ENCODE measurements at regions not wholly inside any gene's neighbourhood (a gene's known extent, or its start where the extent isn't known, plus 50 kb on each side); places are given as distances from the start of the nearest gene placed in this dataset.
A peak's percentile ranks its signal among the peaks of the same experiment; 100 is the strongest.

DNA sequence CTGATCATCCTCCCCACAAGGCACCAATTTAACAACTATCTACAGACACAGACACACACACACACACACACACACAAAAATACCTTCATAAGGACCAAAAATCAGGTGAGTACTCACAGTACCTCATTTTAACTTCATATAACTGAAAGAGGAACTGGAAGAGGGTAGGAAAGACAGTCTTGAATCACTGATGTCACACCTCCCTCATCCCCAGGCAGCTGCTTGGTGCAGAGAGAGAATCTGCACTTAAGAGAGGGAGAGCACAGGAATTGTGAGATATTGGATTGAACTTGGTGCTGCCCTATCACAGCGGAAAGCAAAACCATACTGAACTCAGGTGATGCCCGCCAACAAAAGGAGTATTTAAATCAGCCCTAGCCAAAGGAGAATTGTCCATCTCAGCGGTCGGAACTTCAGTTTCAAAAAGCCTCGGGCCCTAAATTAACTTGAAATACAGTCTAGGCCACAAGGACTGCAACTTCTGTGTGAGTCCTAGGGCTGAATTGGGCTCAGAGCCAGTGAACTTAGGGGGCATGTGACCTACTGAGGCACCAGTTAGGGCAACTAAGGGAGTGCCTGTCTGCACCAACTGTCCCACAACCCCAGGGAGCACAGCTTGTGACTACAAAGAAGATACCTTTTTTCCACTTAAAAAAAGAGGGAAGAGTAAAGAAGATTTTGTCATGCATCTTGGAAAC, 211.1 kb downstream of the LRATD1 start:
- Histone ChIP-seq H3K4me3 (replicated peaks; ENCODE audit: insufficient read depth, low read length) (no peak overlapping the region), H3K27ac (replicated peaks) (no peak overlapping the region), H3K27me3 (ENCODE audit: insufficient read depth, poor library complexity, severe bottlenecking) (no peaks in the 10 kb centered on the region)
- DNase-seq (ENCODE audit: low read depth in 1 of 2, low spot score in 1 of 2): no peak
- TF ChIP-seq, protein P1, sequence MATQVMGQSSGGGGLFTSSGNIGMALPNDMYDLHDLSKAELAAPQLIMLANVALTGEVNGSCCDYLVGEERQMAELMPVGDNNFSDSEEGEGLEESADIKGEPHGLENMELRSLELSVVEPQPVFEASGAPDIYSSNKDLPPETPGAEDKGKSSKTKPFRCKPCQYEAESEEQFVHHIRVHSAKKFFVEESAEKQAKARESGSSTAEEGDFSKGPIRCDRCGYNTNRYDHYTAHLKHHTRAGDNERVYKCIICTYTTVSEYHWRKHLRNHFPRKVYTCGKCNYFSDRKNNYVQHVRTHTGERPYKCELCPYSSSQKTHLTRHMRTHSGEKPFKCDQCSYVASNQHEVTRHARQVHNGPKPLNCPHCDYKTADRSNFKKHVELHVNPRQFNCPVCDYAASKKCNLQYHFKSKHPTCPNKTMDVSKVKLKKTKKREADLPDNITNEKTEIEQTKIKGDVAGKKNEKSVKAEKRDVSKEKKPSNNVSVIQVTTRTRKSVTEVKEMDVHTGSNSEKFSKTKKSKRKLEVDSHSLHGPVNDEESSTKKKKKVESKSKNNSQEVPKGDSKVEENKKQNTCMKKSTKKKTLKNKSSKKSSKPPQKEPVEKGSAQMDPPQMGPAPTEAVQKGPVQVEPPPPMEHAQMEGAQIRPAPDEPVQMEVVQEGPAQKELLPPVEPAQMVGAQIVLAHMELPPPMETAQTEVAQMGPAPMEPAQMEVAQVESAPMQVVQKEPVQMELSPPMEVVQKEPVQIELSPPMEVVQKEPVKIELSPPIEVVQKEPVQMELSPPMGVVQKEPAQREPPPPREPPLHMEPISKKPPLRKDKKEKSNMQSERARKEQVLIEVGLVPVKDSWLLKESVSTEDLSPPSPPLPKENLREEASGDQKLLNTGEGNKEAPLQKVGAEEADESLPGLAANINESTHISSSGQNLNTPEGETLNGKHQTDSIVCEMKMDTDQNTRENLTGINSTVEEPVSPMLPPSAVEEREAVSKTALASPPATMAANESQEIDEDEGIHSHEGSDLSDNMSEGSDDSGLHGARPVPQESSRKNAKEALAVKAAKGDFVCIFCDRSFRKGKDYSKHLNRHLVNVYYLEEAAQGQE (IDR thresholded peaks at IDR 0.05; ENCODE audit: insufficient replicate concordance, low read depth): no peak
- TF ChIP-seq SPI1 (IDR thresholded peaks at IDR 0.05; ENCODE audit: borderline replicate concordance, low read depth): peak; percentile 38; the same call in 1 of the 2 replicates
- TF ChIP-seq POLR2AphosphoS5 (IDR thresholded peaks at IDR 0.05; ENCODE audit: low read depth): no peak
- TF ChIP-seq, protein P2, sequence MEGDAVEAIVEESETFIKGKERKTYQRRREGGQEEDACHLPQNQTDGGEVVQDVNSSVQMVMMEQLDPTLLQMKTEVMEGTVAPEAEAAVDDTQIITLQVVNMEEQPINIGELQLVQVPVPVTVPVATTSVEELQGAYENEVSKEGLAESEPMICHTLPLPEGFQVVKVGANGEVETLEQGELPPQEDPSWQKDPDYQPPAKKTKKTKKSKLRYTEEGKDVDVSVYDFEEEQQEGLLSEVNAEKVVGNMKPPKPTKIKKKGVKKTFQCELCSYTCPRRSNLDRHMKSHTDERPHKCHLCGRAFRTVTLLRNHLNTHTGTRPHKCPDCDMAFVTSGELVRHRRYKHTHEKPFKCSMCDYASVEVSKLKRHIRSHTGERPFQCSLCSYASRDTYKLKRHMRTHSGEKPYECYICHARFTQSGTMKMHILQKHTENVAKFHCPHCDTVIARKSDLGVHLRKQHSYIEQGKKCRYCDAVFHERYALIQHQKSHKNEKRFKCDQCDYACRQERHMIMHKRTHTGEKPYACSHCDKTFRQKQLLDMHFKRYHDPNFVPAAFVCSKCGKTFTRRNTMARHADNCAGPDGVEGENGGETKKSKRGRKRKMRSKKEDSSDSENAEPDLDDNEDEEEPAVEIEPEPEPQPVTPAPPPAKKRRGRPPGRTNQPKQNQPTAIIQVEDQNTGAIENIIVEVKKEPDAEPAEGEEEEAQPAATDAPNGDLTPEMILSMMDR (IDR thresholded peaks at IDR 0.05; ENCODE audit: insufficient read depth, low read length): no peak
- TF ChIP-seq GABPA (IDR thresholded peaks at IDR 0.05; ENCODE audit: low read depth): no peak

DNA sequence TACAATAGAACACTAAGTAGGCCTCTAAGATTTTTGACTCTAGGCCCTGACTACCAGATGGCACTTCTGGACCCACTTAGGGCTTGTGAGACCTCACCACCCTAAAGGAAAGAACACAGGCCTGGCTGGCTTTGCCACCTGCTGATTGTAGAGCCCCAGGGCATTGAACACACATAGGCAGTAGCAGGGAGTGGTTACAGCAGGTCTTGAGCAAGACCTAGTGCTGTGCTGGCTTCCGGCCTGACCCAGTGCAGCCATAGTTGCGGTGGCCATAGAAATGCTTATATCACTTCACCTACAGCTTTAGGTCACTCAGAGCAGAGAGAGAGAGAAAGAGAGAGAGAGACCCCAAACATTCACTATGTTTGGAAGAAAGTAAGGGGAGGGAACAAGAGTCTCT, 223.2 kb downstream of the LRATD1 start:
- no peak overlapping the region for H3K4me3 ChIP-seq (replicated peaks; ENCODE audit: insufficient read depth, low read length)
- no peak for DNase-seq (ENCODE audit: low read depth in 1 of 2, low spot score in 1 of 2)
- no peaks in the 10 kb centered on the region for H3K27me3 ChIP-seq (ENCODE audit: insufficient read depth, poor library complexity, severe bottlenecking)
- no peak overlapping the region for H3K27ac ChIP-seq (replicated peaks)
- TF ChIP-seq SPI1 (IDR thresholded peaks at IDR 0.05; ENCODE audit: borderline replicate concordance, low read depth): no peak

DNA sequence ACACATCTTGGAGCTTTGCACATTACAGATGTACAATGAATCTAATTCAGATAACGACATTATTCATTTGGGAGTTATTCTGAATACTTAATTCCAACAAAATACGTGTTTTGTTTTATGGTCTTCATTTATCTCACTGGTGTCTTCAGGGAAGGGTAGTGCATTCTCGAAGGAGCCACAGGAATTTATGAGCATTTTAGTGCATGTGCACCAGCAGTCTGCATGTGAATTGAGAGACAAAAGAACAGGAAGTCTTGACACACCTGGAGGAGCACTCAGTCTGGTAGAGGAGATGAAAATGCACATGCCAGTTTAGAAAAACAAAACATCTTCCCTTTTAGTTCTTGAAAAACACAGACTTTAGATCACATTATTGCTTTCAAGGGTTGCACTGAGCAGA, 228.7 kb downstream of the LRATD1 start:
- H3K27ac ChIP-seq (replicated peaks): no peak overlapping the region
- H3K27me3 ChIP-seq (ENCODE audit: insufficient read depth, poor library complexity, severe bottlenecking): no peaks in the 10 kb centered on the region
- no peak overlapping the region for H3K4me3 ChIP-seq (replicated peaks; ENCODE audit: insufficient read depth, low read length)
- TF ChIP-seq, protein P1 (IDR thresholded peaks at IDR 0.05; ENCODE audit: insufficient replicate concordance, low read depth): no peak
- no peak for DNase-seq (ENCODE audit: low read depth in 1 of 2, low spot score in 1 of 2)

DNA sequence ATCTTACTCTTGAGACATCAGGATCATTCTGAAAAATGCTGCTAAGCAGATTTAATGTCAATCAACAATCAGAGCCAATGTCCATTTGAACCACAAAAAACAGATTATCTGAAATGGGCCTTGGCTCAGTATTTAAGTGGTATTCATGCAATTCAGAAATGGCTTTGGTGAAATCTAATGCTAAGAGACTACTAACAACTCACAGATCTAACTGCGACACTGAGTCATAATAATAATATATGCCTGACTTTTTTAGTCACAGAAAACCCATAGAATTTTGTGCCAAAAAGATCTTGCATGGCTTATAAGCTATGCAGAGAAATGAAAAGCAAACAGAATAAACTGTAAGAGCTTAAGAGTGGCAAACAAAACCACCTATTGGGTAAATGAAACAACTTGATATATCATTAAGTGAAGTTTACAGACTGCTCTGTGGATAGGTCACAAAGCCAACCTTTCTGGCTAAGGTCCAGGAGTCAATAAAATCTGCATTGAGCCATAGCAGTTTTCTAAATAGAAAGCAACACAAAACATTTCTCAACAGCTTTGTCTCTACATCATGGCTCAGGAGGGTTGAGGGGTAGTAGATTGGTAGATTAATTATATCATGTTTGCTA, 234.3 kb downstream of the LRATD1 start:
- H3K27me3 ChIP-seq (ENCODE audit: insufficient read depth, poor library complexity, severe bottlenecking): no peaks in the 10 kb centered on the region
- no peak for DNase-seq (ENCODE audit: low read depth in 1 of 2, low spot score in 1 of 2)
- TF ChIP-seq, protein P1 (IDR thresholded peaks at IDR 0.05; ENCODE audit: insufficient replicate concordance, low read depth): no peak
- TF ChIP-seq SPI1 (IDR thresholded peaks at IDR 0.05; ENCODE audit: borderline replicate concordance, low read depth) (no peak), POLR2AphosphoS5 (IDR thresholded peaks at IDR 0.05; ENCODE audit: low read depth) (no peak), GABPA (IDR thresholded peaks at IDR 0.05; ENCODE audit: low read depth) (no peak)
- TF ChIP-seq, protein P2 (IDR thresholded peaks at IDR 0.05; ENCODE audit: insufficient read depth, low read length): no peak
- H3K27ac ChIP-seq (replicated peaks): no peak overlapping the region
- no peak overlapping the region for H3K4me3 ChIP-seq (replicated peaks; ENCODE audit: insufficient read depth, low read length)

Data from HL-60 (cell line).